NCI-H2171 (cell line): ENCODE measurements at regions not wholly inside any gene's neighbourhood (a gene's known extent, or its start where the extent isn't known, plus 50 kb on each side); places are given as distances from the start of the nearest gene placed in this dataset.

ENCODE experiments used
- DNase-seq: peaks from one replicate; lab custom pipeline; 2025; lab: John Stamatoyannopoulos, UW

GRCh38 chr2:56444339-56444738 is 260.5 kb downstream of the CCDC85A start:
- DNase-seq: peak; percentile 46

- DNase-seq: no peak
These were observed 264.7 kb downstream of the CCDC85A start for GRCh38 chr2:56448403-56449001.

DNA sequence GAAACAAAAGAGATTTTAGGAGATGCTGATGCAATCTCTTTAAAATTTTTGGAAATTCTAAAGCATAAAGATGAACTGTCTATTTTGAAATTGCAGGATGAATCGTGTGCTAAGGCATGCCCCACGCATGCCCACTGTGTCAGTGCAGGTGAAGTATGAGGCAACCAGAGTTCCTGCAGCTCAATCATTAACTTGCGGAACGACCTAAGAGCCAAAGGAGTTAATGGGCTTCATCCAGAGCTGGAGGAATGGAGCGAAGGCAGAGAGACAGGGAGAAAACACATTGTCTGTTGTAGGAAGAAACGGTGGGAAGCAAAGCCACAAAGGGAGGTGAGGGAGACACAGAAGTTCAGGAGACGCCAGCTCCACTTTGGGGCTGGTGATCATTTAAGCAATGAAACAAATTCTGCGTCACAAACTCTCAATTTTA is 265.2 kb downstream of the CCDC85A start:
- no peak for DNase-seq

DNA sequence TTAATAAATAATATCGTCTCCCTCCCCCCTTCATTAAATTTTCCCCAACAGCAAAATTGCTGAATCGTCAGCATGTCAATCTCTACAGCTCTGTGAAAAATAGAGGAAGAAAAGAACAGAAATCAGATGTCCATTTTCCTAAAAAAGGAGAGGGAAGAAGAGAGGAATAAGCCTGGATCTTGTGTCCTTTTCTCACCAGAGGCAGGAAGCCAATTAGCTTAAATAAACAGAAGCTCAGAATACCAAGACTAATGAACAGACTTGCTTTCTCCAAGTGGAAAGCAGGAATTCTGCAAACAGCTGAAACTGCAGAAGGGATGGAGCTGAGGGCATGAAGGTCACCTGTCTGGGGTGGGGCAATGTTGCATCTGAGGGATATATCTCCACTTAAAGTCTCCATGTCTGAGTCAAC is 265.7 kb downstream of the CCDC85A start:
- no peak for DNase-seq

DNA sequence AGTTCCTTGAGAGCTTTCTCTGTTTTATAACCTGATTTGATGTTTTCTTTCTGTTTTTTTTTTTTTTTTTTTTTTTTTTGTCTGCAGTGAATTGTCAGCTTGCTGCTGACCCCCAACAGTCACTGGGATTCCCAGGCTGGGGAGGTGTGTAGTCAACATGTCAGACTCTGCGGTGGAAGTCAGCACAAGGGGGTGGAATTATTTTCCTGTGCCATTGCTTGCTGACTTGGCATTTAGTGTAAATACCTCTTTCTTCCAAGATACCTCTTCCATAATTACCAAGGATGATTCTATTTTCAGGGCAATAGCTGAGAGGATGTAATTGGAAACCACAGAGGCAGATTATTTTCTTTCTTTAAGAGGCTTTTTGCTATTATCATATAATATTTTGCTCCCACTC is 266.3 kb downstream of the CCDC85A start:
- no peak for DNase-seq

- DNase-seq: no peak
These were observed 267.0 kb downstream of the CCDC85A start for GRCh38 chr2:56450772-56451171.

DNA sequence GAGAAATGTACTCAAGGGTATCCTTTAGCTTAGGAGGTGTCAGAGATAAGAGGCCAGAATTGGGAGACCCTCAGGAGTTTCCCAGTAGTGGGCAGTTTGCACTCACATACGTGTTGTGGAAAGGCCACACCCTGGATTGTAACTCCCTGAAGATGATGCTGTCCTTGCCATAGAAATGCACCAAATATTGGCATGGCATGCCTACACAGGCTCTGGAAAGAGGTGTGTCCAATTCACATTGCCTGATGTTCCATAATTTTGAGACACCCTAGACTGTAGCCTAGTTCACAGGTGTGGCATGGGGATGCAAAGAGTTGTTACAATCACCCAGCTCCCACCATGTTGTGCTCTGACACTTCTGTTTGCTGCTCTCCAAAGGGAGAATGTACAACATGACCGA is 271.9 kb downstream of the CCDC85A start:
- DNase-seq: peak; percentile 61

GRCh38 chr2:56456791-56457190 is 273.0 kb downstream of the CCDC85A start:
- DNase-seq: peak; percentile 41

DNA sequence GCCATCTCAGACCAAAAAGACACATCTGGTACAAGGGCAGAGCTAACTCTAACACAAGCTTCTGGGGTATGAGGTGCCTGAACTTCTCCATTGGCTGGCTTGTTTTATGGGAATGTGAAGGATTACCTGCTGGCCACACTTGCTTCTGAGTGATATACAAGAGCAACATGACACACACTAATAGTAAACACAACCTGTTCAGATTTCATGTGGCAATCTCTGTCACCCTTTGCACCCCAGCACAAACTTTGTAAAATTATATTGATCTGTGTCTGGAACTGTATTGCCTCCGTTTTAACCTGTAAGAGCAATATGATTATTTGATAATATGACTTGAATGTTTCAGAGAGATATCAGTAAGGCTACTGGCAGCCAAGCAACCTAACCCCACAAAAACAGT is 276.7 kb downstream of the CCDC85A start:
- no peak for DNase-seq

DNA sequence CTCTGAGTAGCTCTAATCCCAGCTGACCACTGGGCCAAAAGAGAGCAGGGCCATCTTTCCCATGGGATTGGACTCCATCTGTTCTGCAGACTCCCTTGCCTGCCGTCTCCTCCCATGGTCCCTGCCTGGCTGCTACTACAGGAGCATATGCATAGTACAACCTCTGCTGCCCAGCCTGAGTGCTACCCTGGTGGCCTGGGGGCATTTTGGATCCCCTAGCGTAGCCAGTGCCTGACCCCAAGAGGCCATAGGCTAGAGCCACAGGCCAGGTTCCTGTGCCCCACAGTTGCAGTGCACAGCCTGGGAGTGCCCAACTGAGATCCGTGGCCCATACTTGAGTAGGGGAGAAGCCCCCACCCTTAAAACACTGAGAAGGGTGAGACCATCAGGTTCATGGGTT is 280.3 kb downstream of the CCDC85A start:
- no peak for DNase-seq

- no peak for DNase-seq
These were observed 280.8 kb downstream of the CCDC85A start for GRCh38 chr2:56464613-56465012.

DNA sequence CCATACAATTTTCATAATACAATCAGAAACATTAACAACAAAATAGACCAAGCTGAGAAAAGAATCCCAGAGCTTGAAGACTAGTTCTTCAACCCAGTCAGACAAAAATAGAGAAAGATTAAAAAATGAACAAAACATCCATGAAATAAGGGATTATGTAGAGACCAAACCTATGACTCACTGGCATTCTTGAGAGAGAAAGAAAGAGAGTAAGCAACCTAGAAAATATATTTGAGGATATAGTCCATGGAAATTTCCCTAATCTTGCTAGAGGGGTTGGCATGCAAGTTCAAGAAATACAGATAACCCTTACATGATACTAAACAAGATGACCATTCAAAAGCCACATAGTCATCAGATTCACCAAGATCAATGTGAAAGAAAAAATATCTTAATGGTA is 281.7 kb downstream of the CCDC85A start:
- DNase-seq: no peak

DNA sequence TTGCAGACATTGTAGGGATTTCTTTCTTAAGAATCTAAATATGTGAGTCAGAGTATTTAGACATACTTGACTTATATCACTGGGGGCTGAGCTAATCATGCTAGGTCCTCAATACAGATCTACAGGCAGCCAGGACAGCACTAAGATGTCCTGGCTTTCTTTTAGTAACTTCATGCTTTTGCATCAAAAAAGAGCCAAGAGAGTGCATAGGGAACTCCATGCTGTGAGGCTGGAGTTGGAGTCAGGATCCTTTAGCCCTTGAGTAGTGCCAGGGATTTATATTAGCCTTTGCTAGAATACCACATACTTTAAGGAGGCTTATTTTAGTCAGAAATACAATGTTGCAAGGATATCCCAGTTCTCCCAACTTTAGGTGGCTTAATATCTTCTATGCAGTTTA is 289.7 kb downstream of the CCDC85A start:
- DNase-seq: no peak

DNA sequence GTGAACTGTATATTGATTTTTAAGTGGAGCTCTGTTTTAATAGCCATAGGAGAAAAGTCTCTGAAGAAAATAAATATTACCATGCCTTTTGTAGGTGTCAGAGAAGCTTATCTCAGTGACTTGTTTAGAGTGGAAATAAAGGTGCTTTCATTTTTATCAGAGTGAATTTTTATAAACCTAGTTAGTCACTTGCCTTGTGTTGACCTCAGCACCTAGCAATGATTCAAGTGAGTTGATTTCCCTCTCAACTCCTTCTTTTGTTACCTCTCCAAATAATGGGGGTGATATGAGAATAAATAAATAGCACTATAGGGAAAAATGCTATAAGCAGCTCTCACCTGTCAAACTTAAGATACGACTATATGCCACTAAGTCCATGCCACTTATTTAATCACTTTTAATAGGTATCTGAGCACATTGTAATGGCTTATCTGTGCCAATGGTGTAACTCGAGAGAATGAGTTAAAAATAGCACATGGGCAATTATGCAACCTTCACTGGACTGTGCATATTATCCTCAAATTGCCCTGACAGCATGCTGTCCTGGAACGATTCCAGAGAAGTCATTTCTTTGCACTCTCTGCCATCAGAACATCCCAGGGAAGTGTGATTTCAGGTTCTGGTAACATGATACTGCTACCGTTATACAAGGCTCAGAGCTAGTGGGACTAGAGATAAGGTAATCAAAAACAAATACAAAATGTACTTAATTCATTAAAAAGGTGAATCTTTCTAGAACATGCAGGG is 290.8 kb downstream of the CCDC85A start:
- peak; percentile 92 for DNase-seq

DNA sequence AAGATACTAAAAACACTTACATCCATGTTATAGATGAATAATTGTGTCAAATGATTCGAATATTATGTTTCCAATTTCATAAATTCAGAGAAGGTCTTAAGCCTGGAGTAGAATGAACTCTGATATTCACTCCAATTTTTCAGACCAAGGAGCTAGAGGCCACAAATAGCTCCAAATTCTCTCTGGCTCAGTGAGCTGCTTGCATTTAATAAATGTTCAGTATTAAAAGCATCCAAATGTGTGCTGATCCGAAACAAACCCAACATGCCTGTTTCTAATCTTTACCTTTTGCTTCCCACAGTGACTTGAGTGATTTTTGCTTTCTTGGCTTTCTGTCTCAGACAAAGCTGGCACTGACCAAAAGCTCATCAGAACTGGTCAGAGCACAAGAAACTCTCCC is 291.4 kb downstream of the CCDC85A start:
- DNase-seq: no peak

DNA sequence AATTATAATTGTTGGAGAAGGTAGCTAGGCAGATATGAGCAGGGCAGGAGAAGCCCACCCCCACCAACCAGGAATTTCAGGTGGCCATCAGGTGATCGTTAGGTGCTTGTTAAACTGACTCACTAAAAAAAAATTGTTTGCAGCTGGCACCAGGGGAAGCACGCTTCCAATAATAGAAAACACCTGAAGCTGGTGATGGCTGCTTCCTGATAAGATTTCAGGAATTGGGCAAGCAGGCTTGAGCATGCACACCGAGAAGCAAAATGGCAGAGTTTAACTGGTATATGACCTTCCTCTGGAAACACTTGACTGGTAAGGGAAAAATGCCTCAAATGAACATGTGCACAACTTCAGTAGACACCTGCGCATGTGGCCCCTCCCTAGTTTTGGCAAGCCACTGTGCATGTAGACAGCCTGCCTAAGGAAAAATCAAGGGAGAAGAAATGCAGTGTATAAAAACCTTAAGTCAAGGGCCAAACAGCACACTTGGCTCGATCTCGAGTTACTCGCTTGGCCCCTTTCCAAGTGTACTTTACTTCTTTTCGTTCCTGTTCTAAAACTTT is 292.8 kb downstream of the CCDC85A start:
- DNase-seq: peak; percentile 79

DNA sequence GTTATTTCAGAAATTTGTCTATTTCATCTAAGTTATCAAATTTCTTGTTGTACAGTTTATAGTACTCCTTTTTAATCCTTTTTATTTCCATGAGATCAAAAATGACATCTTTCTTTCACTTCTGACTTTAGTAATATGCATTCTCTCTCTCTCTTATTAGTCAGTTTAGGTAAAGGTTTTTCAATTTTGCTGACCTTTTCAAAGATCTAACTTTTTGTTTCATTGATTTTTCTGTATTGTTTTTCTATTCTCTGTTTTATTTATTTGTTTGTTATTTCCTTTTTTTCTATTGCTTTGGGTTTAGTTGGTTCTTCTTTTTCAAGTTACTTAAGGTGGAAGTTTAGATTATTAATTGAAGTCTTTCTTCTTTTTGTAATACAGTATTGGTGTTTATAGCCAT is 294.2 kb downstream of the CCDC85A start:
- DNase-seq: no peak

- DNase-seq: no peak
These were observed 299.3 kb downstream of the CCDC85A start for GRCh38 chr2:56483081-56483480.

DNA sequence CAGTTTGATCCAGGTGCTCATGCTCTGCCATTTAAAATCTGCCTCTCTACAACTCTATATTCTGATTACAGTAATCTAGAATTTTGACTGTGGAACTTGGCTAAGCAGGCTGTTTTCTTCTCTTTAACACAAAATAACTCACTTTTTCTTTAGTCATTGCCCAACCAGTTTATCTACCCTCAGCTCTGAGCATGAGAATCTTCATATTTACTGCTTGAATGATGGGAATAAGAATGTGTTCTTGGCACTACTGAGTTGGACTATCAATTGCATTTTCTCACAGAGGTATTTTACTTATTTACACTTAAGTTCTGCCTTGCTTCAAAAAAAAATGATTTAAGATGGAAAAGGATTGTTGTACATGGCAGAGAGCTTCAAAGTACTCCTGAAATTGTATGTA is 301.1 kb downstream of the CCDC85A start:
- no peak for DNase-seq

DNA sequence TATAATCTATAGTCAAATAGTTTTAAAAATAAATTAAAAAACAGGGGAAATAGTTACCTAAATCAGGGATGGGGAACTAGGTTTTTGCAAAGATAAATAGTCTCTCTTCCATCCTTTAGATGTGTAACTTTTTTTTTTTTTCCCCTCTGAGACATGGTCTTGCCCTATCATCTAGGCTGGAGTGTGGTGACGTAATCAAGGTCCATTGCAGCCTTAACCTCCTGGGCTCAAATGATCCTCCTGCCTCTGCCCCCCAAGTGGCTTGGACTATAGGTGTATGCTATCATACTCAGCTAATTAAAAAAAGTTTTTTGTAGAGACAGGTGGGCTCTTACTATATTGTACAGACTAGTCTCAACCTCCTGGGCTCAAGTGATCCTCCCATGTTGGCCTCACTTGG is 316.5 kb downstream of the CCDC85A start:
- DNase-seq: no peak

DNA sequence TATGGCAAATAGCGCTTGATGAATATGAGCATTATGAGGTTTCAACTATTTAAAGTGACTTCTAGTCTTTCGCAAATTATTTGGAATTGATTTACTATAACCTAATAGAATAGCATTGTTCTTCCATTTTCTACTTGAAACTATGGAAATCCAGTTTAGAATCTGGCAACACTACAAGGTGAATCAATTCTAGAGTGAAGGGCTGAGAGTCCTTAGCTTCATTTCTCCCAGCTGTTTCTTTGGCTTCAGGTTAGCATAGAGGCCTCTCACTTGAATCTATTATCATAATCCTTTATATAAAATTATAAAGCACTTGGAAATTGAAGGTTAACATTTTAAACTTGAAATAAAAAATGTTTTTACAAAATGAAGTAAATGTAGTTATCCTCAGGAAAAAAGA is 318.8 kb downstream of the CCDC85A start:
- DNase-seq: no peak

DNA sequence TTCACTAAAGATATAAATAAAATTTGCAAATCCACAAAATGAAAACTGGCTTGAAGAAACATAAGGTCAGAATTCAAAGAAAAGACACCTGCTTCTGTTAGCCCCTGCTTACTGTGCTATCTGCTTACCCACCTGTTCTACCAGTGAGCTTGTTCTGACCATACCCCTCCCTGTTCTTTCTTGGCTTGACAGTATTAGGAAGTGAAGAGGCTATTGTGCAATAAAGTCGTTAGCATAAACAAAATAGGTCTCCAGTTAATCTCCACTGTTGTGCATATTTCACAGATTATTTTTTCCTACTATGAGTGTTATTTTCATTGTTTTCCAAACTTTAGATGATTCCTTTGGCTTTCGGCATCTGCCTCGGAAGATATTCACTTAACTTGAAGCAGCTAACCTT is 322.1 kb downstream of the CCDC85A start:
- no peak for DNase-seq

DNA sequence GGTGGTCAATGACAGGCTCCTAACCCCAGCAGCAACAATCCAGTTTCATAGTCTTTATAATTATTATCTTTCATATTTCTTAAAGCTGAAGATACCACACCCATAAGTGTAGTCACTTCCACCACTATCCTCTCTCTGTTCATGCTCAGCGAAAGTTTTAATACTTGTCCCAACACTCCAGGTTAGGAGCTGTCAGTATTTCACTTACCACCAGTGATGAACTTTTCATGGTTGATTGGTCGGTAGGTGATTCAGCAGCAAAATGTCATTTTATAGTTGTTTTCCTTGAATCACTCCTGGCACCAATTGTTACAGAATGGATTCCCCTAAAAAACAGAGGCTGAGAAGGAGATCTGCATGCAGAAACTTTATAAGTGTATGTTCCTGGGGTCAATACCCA is 324.9 kb downstream of the CCDC85A start:
- DNase-seq: no peak

GRCh38 chr2:56510610-56511009 is 326.8 kb downstream of the CCDC85A start:
- peak; percentile 67 for DNase-seq
